OCI-LY3 (cell line): ENCODE measurements at regions not wholly inside any gene's neighbourhood (a gene's known extent, or its start where the extent isn't known, plus 50 kb on each side); places are given as distances from the start of the nearest gene placed in this dataset.
"Not testable (repeated sequence)": the region's sequence is repeated elsewhere in the genome, so short reads cannot be mapped to it uniquely, and the experiment has no call there.

Experiments used
- H2AFZ ChIP-seq: fragments of 200-600, 300-600 bp; shearing (Covaris generic); 2 replicates; pipeline ENCODE4 v1.6.0; 2014; ENCODE audit warnings: antibody characterized with exemption, low read depth, low read length
- H3K27ac ChIP-seq: fragments of 200-600, 300-600 bp; sonication (generic); 2 replicates; pipeline ENCODE4 v1.5.1; 2014; ENCODE audit warnings: mild to moderate bottlenecking, low read length, moderate library complexity, mixed read lengths
- H3K27me3 ChIP-seq: fragments of 200-600, 300-600 bp; sonication (generic); 2 replicates; pipeline ENCODE4 v1.6.1; 2014; ENCODE audit warnings: low read depth, low read length, mixed read lengths
- H3K36me3 ChIP-seq: fragments of 200-600, 300-600 bp; sonication (generic); replicated peaks from 2 replicates; pipeline ENCODE3; 2014; ENCODE audit warnings: low read depth, low read length, mixed read lengths
- H3K4me1 ChIP-seq: fragments of 300-600, 200-600 bp; sonication (generic); 2 replicates; pipeline ENCODE4 v1.6.1; 2014; ENCODE audit warnings: low read length, mixed read lengths
- H3K4me2 ChIP-seq: fragments of 200-600, 300-600 bp; sonication (generic); 2 replicates; pipeline ENCODE4 v1.6.1; 2014; ENCODE audit warnings: low read length, mixed read lengths
- H3K4me3 ChIP-seq: fragments of 300-600, 200-600 bp; sonication (generic); 2 replicates; pipeline ENCODE4 v1.5.1; 2014; ENCODE audit warnings: antibody characterized with exemption, mild to moderate bottlenecking, low read length, moderate library complexity
- H3K79me2 ChIP-seq: fragments of 300-600, 200-600 bp; shearing (Covaris generic); 2 replicates; pipeline ENCODE4 v1.6.1; 2014; ENCODE audit warnings: mild to moderate bottlenecking, low read length, mixed read lengths
- H3K9ac ChIP-seq: fragments of 300-600, 200-600 bp; shearing (Covaris generic); 2 replicates; pipeline ENCODE4 v1.6.0; 2014; ENCODE audit warnings: mild to moderate bottlenecking, low read length, moderate library complexity
- H3K9me3 ChIP-seq: fragments of 200-600, 300-600 bp; shearing (Covaris generic); 2 replicates; pipeline ENCODE4 v1.6.1; 2014; ENCODE audit warnings: low read length, mixed read lengths; ENCODE audit not compliant: insufficient read depth
- H4K20me1 ChIP-seq: fragments of 200-600, 300-600 bp; sonication (generic); 2 replicates; pipeline ENCODE4 v1.6.1; 2016; ENCODE audit warnings: low read length, mixed read lengths; ENCODE audit not compliant: insufficient read depth
- EZH2phosphoT487 ChIP-seq: fragments of 200-600 bp; shearing (Covaris generic); IDR thresholded peaks from 2 replicates; pipeline ENCODE4 v1.6.1; 2018; ENCODE audit warnings: antibody characterized with exemption, mixed run types, low read depth
- TF ChIP-seq, protein P1 (sequence below): fragments of 200-600, 300-600 bp; sonication (generic); IDR thresholded peaks from 2 replicates; pipeline ENCODE4 v1.5.1; 2014; ENCODE audit warnings: antibody characterized with exemption, low read length, low read depth

- Histone ChIP-seq H3K4me3 (no peak overlapping the region), H4K20me1 (no peaks in the 10 kb centered on the region), H3K9me3 (no peaks in the 10 kb centered on the region), H2AFZ (no peak overlapping the region), H3K79me2 (no peaks in the 10 kb centered on the region), H3K36me3 (no peaks in the 10 kb centered on the region), H3K9ac (no peak overlapping the region), H3K4me2 (no peak overlapping the region), H3K27me3 (no peaks in the 10 kb centered on the region), H3K4me1 (no peaks in the 10 kb centered on the region), H3K27ac (no peak overlapping the region)
- no peak for TF ChIP-seq EZH2phosphoT487
- TF ChIP-seq, protein P1, sequence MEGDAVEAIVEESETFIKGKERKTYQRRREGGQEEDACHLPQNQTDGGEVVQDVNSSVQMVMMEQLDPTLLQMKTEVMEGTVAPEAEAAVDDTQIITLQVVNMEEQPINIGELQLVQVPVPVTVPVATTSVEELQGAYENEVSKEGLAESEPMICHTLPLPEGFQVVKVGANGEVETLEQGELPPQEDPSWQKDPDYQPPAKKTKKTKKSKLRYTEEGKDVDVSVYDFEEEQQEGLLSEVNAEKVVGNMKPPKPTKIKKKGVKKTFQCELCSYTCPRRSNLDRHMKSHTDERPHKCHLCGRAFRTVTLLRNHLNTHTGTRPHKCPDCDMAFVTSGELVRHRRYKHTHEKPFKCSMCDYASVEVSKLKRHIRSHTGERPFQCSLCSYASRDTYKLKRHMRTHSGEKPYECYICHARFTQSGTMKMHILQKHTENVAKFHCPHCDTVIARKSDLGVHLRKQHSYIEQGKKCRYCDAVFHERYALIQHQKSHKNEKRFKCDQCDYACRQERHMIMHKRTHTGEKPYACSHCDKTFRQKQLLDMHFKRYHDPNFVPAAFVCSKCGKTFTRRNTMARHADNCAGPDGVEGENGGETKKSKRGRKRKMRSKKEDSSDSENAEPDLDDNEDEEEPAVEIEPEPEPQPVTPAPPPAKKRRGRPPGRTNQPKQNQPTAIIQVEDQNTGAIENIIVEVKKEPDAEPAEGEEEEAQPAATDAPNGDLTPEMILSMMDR, result no peak
Measured at GRCh38 chr2:160615706-160616105, 122.1 kb upstream of the RBMS1 start.

DNA sequence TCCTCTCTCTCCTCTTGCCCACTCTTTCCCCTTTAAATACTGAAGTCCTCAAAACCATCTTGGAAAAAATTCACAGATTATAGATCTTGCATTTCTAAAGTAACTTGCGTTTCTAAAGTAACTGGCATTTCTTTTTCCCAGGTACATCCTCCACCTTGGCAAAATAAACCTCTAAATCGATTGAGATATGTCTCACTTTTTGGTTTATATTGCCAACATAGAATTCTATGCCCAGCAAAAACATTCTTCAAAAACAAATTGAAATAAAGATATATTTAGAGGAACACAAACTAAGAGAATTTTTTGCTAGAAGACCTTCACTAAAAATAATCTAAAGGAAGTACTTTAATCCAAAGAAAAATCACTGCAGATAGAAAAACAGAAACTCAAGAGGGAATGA lies 122.5 kb upstream of the RBMS1 start:
- Histone ChIP-seq H3K27ac (no peak overlapping the region), H2AFZ (no peak overlapping the region), H3K36me3 (no peaks in the 10 kb centered on the region), H3K27me3 (no peaks in the 10 kb centered on the region), H4K20me1 (no peaks in the 10 kb centered on the region), H3K4me2 (no peak overlapping the region), H3K9ac (no peak overlapping the region), H3K4me3 (no peak overlapping the region), H3K79me2 (no peaks in the 10 kb centered on the region), H3K9me3 (no peaks in the 10 kb centered on the region), H3K4me1 (no peaks in the 10 kb centered on the region)
- TF ChIP-seq, protein P1, result no peak
- no peak for TF ChIP-seq EZH2phosphoT487

DNA sequence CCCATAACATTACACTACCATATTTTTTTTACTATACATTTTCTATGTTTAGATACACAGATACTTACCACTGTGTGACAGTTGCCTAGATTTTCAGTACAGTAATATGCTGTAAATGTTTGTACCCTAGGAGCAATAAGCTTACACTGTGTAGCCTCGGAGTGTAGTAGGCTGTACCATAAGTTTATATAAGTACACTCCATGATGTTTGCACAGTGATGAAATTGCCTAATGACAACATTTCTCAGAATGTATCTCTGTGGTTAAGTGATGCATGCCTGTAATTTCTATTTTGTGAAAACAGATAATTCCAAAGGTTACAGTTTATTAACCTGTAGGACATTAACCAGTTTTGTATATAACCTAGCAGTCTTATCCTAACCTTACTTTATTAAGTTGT lies 128.1 kb upstream of the RBMS1 start:
- no peaks in the 10 kb centered on the region for H3K4me1 ChIP-seq
- H4K20me1 ChIP-seq, result no peaks in the 10 kb centered on the region
- no peaks in the 10 kb centered on the region for H3K36me3 ChIP-seq
- H3K9me3 ChIP-seq, result no peaks in the 10 kb centered on the region
- H3K4me3 ChIP-seq, result no peak overlapping the region
- H3K79me2 ChIP-seq, result no peaks in the 10 kb centered on the region
- TF ChIP-seq, protein P1, result no peak
- TF ChIP-seq EZH2phosphoT487, result no peak
- H3K4me2 ChIP-seq, result no peak overlapping the region
- H2AFZ ChIP-seq, result no peak overlapping the region
- no peak overlapping the region for H3K9ac ChIP-seq
- H3K27ac ChIP-seq, result no peak overlapping the region
- no peaks in the 10 kb centered on the region for H3K27me3 ChIP-seq

- H3K4me3 ChIP-seq, H4K20me1 ChIP-seq, H3K27me3 ChIP-seq, H2AFZ ChIP-seq, H3K27ac ChIP-seq, H3K4me2 ChIP-seq, H3K79me2 ChIP-seq, H3K36me3 ChIP-seq, H3K9ac ChIP-seq, H3K9me3 ChIP-seq, H3K4me1 ChIP-seq: not testable (repeated sequence)
Measured at GRCh38 chr2:160628020-160628637, 134.5 kb upstream of the RBMS1 start.

GRCh38 chr2:160628811-160629210 lies 135.2 kb upstream of the RBMS1 start:
- Histone ChIP-seq H3K9me3 (no peaks in the 10 kb centered on the region), H3K36me3 (no peaks in the 10 kb centered on the region), H3K4me2 (no peak overlapping the region), H3K79me2 (no peaks in the 10 kb centered on the region), H3K4me3 (no peak overlapping the region), H4K20me1 (no peaks in the 10 kb centered on the region), H3K9ac (no peak overlapping the region), H3K27ac (no peak overlapping the region), H3K4me1 (no peaks in the 10 kb centered on the region), H2AFZ (no peak overlapping the region), H3K27me3 (no peaks in the 10 kb centered on the region)
- TF ChIP-seq EZH2phosphoT487, result no peak
- TF ChIP-seq, protein P1, result no peak
